Nucleus accumbens (tissue), 56 donors: ENCODE measurements at regions not wholly inside any gene's neighbourhood (a gene's known extent, or its start where the extent isn't known, plus 50 kb on each side); places are given as distances from the start of the nearest gene placed in this dataset.

Experiments used
- DNase-seq, 56 donors: peaks; one replicate each; lab custom pipeline; 2025; lab: John Stamatoyannopoulos, UW

DNA sequence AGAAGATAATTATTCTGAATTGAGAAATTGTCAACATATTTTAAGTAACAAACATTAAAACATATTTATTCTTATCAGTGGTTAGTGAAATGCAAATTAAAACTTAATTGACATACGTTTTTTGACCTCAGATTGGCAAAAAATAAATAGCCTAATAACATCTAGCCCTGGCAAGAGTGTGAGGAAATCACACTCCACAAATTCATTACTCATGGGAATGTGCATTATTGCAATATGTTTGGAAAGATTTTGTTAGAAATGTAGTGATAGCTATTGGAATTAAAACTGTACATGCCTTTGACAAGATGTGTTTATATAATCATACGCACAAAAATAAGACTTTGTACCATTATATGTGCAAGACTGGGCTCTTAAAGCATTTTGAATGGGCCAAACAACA lies 168.6 kb downstream of the KITLG start:
- DNase-seq, result no peak

DNA sequence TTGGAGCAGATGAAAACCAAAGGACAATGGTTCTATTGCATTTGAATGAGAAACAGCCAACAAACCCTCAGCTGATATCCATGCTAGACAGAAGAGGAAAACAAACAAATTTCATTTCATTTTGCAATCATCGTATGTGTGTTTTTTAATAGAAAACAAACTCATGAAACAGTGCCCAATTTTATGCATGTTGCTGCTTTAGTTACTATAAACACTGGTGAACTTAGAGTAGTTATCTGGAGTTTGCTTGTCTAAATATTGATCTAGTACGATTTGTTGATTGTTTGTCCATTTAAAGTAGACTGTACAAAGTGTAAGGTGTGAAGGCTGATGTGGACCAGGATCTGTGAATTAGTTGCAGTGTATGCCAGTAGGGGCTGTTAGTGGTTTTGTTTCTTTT lies 166.6 kb downstream of the KITLG start:
- DNase-seq, result no peak

DNA sequence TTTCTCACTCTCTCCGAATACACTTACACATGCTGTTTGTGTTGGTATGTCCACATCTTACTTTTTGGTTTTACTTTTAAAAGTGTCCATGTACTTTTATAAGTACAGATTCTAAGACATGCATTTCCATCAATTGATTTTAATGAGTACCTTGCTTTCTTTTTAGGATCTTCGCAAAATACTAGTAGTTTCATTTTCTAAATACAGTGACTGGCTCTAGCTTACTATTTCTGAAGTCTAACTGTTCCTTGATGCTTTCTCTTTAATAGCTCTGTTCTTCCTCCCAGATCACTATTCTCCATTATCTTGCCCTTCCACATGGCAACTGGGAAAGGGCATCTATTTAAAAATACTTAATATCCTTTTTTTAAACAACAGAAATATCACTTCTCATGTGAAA lies 164.1 kb downstream of the KITLG start:
- no peak for DNase-seq

DNA sequence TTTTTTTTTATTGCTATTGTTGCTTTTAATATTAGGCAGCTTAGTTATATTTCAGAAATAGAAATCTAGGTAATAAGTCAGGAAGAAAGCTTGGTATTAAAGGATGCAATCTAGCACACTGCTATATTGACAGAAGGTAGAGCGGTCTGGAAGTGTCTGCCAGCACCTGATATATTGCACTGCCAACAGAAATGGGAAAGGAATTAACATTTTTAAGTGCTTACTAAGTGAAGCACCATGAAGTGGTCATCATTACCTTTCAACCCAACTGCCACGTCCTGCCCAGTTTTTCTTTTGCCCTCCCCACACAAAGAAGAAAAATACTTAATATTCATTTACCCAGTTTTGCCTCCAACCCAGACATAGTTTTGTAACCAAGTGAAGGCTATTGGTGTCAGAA lies 163.5 kb downstream of the KITLG start:
- no peak for DNase-seq

DNA sequence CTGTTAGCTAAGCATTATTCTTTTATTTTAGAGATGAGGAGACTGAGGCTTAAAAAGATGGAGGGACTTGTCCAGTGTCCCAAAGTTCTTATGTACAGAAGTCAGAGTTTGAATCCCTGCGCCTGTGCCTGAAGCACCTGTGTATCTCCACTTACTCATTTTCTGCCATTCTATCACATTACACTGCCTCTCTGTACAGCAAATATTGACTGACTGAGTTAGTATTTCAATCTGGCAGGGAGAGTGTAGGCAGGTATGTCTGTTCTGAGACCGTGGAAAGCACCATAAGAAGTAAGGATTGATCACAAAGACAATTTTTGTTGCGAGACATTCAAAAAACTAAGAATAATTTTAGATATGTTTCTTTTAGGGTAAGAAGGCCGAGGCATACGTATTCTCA lies 162.7 kb downstream of the KITLG start:
- no peak for DNase-seq

DNA sequence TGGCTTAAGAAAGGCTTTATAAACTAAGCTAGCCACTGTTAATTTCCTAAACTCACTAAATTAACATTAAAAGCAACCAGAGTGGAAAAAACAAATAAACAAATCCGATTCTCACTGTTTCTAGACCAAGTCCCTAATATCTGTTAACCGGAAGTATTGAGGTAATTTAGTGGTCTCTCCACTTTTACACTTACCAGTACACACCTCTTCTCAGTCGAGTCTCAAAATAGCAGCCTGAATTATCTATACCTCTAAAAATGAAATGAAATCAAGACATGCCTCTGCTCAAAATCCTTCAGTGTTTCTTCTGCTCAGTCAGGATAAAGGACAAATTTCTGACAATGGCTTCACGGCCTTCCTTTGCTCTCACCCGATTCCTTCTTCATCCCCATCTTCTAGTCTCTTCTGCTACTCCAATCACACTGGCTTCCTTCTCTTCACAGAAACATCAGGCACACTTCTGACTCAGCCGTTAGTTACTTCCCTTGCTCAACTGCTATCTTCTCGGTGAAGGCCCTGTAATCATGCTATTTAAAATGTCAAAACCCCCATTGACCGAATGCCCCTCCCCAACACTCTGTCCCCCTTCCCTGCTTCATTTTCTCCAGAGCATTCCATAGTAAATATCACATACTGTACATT lies 161.3 kb downstream of the KITLG start:
- DNase-seq, result no peak

DNA sequence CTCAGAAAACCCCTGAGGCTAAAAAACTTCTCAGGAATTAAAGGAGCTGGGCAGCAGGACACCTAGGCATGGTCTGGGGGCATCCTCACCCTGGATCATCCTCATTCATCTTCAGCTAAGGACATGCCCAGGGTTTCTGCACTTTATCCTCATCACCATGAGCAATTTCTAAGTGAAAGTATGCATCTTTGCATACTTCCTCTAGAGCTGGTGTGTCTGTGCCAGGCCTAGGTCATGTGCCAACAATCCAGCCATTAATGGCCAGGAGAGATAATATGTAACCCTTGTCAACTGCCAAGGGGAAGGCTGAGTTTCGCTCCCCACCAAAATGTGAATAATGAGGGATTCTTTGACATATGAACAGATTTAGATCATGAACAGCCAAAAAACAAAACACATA lies 160.5 kb downstream of the KITLG start:
- no peak for DNase-seq

DNA sequence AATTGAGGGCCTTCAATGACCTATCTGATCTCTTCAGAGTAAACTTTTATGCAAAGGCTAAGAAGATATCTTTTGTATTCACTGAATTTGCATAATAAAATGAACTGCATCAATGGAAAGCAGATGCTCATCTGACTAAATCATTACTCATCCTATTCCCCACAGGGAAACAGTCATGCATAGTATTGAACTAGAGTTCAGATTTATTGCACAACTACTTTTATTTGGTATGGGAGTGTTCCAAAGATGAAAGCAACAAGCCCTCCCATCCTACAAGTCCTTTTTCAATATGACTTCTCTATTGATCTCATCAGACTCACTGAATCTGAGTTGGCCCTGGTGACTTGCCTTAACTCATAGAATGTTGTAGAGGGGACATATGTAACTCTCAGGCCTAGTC lies 159.8 kb downstream of the KITLG start:
- DNase-seq, result no peak

DNA sequence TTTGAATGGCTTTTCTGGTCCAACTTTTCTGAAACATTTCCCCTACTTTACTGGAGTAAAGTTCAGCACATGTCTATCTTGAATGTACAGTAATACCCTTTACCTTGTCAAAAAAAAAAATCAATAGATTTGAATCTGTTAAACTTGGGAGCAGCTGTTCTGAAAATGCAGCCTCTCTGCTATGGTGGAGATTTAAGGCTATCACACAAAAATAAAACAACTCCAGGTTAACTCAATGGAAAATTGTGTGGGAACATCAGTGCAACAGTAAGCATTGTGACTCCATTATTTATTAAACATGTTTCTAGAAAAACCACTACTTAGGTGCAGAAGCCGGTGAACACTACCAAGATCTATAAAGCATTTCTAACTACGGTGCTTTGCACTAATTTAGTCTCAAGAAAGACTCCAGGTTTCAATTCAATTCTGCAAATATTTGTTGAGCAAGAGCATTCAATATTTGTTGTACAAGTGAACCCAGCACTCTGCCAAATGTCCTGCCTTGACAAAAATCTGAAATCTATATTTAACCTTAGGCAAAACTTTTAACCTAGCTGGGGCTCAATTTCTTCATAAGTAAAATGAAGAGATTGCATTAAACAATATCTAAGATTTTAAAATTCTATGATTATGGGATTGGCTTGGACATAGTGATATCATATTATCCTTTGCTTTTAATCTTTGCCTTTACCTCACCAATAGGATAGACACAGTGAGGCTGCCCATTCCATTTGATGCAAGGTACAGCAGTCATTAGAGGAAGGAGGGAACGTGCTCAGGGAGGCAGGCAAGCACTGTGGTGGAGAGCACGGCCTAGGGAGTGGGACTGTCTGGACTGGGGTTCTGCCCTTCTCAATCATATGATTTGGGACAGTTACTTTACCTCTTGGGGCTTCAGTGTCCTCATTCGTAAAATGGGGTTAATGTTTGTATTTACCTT lies 155.2 kb downstream of the KITLG start:
- no peak for DNase-seq

DNA sequence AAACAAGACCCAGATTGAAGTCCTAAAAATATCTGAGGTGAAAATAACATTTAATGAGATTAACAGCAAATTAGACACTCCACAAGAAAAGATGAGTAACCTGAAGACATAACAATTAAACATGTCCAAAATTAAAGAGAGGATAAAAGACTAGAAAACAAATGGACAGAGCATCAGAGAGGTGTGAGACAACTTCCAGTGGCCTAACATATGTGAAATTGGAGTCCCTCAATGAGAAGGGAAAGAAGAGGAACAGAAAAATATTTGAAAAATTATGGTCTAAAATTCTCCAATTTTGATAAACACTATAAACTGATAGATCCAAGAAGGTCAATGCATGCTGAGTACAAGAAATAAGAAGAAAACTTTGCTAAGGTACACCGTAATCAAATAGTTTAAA lies 151.9 kb downstream of the KITLG start:
- no peak for DNase-seq

DNA sequence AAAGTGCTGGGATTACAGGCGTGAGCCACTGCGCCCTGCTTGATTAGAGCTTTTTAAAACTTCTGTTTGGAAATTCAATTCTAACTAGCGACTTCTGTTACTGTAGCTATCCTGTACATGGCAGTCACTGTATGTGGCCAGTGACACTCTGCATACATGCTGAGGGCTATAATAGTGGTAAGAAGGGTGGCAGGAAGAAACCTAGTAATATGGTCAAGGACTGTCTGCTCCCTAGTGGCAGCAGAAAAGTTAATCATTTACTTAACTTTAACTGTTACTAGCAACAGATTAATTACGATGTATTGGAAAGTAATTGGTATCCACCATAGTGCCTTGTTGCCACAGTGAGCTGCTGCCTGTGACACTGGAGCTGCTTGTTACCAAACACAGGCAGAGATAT lies 149.0 kb downstream of the KITLG start:
- DNase-seq, result no peak

DNA sequence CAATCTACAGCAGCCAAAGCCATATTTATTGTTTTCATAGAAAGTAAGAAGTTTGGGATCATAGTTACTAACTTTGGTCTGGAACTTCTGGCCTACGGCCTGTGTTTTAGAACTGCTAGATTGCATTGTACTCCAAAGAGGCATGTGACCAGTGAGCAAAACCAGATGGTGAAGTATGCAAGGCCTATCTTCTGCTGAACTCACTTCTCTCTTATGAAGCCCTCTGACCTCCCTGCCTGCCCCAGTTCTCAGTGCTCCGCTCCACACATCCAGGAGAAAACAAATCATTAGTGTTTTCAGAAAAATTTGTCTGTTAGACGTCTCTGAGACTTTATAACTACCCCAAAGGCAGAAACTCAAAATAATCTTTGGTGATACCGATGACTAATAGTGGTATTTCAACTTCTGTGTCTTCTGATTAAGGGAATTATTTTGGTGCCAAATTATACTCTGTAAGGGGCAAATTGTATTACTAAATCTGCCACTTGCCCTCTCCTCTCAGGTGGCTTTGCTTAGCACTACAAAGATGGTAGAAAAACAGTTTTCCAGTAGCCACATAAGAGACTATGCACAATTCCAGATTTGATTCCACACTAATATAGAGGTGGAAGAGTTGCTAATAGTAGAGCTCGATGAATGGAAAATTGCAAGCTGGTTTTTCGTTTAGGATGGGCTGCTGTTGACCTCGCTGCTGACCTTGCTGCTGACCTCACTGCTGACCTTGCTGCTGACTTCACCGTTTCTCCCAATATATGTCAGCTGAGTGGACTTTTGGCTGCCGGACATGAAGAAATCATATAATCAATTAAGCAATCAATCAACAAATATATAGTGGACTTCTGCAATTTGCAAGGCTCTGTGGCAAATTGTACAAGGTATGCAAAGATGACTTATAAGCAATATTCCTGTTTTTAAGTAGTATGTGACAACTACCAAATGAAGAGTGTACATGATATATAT lies 147.5 kb downstream of the KITLG start:
- DNase-seq, result no peak

DNA sequence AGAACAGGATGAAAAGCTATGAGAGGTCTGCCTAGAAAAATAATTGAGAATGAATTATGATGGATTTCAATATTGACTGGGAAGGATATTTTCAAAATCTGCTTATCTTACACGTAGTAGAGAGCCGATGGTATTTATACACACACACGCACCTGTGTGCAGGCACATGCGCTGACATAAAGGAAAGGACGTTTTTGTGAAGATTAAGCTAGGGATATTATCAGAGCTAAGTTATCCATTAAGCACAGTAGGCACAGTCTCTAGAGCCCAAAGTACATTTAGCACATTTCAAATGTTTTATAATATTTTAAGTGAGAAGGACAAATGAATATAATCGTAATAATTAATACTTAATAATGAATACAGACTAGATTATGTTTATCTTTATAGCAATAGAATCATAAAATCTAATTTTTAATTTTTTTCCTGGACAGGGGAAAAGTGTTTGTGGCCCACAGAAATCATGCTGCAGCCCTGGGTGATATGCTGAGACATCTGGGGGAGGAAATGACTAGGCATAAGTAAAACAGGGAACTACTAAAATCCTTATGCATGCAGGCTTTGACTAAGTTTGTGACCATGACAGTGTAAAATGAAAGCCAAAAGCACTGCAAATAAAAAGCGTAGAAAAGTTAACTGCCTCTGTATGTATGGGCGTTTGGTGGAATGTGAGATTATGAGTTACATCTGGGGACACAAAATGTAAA lies 146.1 kb downstream of the KITLG start:
- DNase-seq, result no peak

DNA sequence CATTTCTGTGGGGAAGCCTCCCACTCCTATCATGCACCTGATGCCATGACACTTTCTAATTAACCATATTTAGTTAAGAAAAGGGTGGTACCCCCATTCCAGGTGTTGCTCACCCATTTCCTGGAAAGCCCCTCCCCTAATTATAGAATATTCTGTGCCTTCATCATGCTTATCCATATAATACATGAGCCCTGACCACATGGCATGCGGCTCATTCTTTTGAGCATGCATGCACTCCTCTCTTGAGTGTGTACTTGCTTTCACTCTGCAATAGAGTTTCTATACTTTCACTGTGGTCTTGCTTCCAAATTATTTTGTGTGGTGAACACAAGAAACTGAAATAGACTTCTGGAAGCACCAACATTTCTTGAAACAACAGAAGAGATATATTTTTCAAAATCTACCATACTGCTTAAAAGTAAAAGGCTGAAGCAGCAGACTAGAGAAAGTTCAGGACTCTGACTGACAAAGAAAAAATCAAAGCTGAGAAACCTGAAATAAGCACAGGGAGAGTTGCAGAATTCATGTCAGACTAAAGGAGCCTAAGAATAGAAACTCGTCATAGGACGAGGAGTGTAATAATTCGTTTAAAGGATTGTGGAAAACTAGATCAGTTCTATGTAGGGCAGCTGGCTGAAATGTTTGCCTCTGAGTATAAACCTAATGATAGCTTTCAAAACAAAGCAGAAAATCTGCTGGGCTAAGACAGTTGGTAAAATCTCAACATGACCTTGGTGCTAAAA lies 144.8 kb downstream of the KITLG start:
- DNase-seq, result no peak

DNA sequence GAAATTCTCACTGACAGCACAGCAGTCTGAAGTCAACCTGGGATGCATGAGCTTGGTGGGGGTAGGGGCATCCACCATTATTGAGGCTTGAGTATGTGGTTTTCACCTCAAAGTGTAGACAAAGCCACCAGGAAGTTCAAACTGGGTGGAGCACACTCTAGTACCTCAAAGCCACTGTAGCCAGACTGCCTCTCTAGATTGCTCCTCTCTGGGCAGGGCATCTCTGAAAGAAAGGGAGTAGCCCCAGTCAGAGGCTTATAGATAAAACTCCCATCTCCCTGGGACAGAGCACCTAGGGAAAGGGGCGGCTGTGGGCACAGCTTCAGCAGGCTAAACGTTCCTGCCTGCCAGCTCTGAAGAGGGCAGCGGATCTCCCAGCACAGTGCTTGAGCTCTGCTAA lies 143.0 kb downstream of the KITLG start:
- no peak for DNase-seq
